K562 (cell line): ENCODE measurements at regions not wholly inside any gene's neighbourhood (a gene's known extent, or its start where the extent isn't known, plus 50 kb on each side); places are given as distances from the start of the nearest gene placed in this dataset.

Source experiments
- ATAC-seq: fragments of 200-7000 bp; cut with Tn5 transposase; 3 replicates; pipeline ENCODE4 v1.9.1; 2020; ENCODE audit warnings: moderate library complexity
- BruUV-seq: library from RNA; stranded (reverse); fragments of 400-500 nt; replicated peaks from 2 replicates; lab custom pipeline; 2021; lab: Mats Ljungman, UMichigan
- CTCF ChIA-PET: fragments of 300-600 bp; formaldehyde crosslinking; extraction: SDS; loops from one replicate; lab custom pipeline; 2021; ENCODE audit warnings: low intra/inter-chr PET ratio; lab: Yijun Ruan, JAX
- POLR2A ChIA-PET: fragments of 300-600, 350-650 bp; sonication (Branson Sonifier 250); formaldehyde crosslinking; extraction: SDS; loops from one replicate; lab custom pipeline; 2021; ENCODE audit warnings: antibody characterized with exemption, inconsistent platforms; lab: Yijun Ruan, JAX
- DNase-seq, 4 experiments: peaks; one replicate each; pipeline versions ENCODE4 v3.0.0 to v3.0.0-alpha.2; 2011 to 2018; ENCODE audit warnings: low spot score in 3 of 4, mixed read lengths in 3 of 4; ENCODE audit errors: extremely low read depth in 1 of 4
- FAIRE-seq: peaks from 2 replicates; lab custom pipeline; 2011; peaks lifted over from hg19 to GRCh38; lab: Jason Lieb, UNC
- H2AFZ ChIP-seq: 2 replicates; pipeline ENCODE4 v1.6.0; 2011; ENCODE audit warnings: low read depth, low read length, control low read depth, inconsistent platforms
- H3K27ac ChIP-seq: fragments of 200-600 bp; 3 replicates; pipeline ENCODE4 v1.8.0; 2011; ENCODE audit warnings: low read depth, mild to moderate bottlenecking, control low read depth, inconsistent platforms, low read length, moderate library complexity, mixed read lengths; ENCODE audit errors: extremely low read depth
- H3K27me3 ChIP-seq, 2 experiments: fragments of 300-600 bp in 1 of 2; 2 replicates in 1 of 2; 3 replicates in 1 of 2; pipeline versions ENCODE4 v1.6.0 to v1.8.0; 2011; ENCODE audit warnings: inconsistent platforms in 2 of 2, low read length in 2 of 2, mild to moderate bottlenecking in 1 of 2, mixed read lengths in 1 of 2, moderate library complexity in 1 of 2; ENCODE audit not compliant: control insufficient read depth in 2 of 2, insufficient read depth in 2 of 2
- H3K36me3 ChIP-seq: fragments of 300-600 bp; 3 replicates; pipeline ENCODE4 v1.8.0; 2011; ENCODE audit warnings: mild to moderate bottlenecking, low read length, inconsistent platforms; ENCODE audit not compliant: control insufficient read depth, insufficient read depth
- H3K4me1 ChIP-seq, 2 experiments: fragments of 200-600 bp in 1 of 2; replicated peaks in 1 of 2; 2 replicates in 1 of 2; 3 replicates in 1 of 2; pipeline versions ENCODE4 v1.5.1 to v1.8.0; 2011; ENCODE audit warnings: inconsistent platforms in 2 of 2, low read length in 2 of 2, mild to moderate bottlenecking in 1 of 2, mixed read lengths in 1 of 2, moderate library complexity in 1 of 2; ENCODE audit not compliant: control insufficient read depth in 2 of 2, insufficient read depth in 2 of 2
- H3K4me2 ChIP-seq: 2 replicates; pipeline ENCODE4 v1.6.1; 2011; ENCODE audit warnings: low read length, control low read depth, inconsistent platforms, mixed read lengths; ENCODE audit not compliant: insufficient read depth
- H3K4me3 ChIP-seq: fragments of 200-600 bp; sonication (generic), shearing (Covaris generic); 2 replicates; pipeline ENCODE4 v1.5.1; 2016; ENCODE audit warnings: control low read depth, inconsistent platforms
- H3K79me2 ChIP-seq: fragments of 200-600 bp; 3 replicates; pipeline ENCODE4 v1.8.0; 2011; ENCODE audit warnings: low read length, inconsistent platforms; ENCODE audit not compliant: control insufficient read depth, insufficient read depth
- H3K9ac ChIP-seq, 2 experiments: 2 replicates each; pipeline versions ENCODE4 v1.6.0 to v1.6.1; 2011; ENCODE audit warnings: low read depth in 2 of 2, low read length in 2 of 2, control low read depth in 1 of 2, inconsistent platforms in 1 of 2, mild to moderate bottlenecking in 1 of 2, mixed read lengths in 1 of 2; ENCODE audit not compliant: insufficient read depth in 1 of 2
- H3K9me1 ChIP-seq: one replicate; pipeline ENCODE4 v1.6.0; 2011; ENCODE audit warnings: inconsistent platforms, mild to moderate bottlenecking, low read length, moderate library complexity; ENCODE audit not compliant: control insufficient read depth, insufficient read depth
- H3K9me3 ChIP-seq: replicated peaks from 2 replicates; pipeline ENCODE4 v1.5.1; 2011; ENCODE audit warnings: low read depth, low read length, inconsistent platforms; ENCODE audit not compliant: control insufficient read depth, insufficient read depth
- H4K20me1 ChIP-seq: replicated peaks from 2 replicates; pipeline ENCODE4 v1.6.1; 2011; ENCODE audit warnings: low read length, inconsistent platforms, mixed read lengths; ENCODE audit not compliant: control insufficient read depth, insufficient read depth
- DMBX1 ChIP-seq: fragments of 250-450 bp; sonication (Bioruptor Pico); IDR thresholded peaks from 2 replicates; pipeline ENCODE4 v1.8.0; 2022; ENCODE audit warnings: inconsistent platforms, mild to moderate bottlenecking, moderate library complexity, borderline replicate concordance
- MYC ChIP-seq, 2 experiments: fragments of 250-450 bp in 1 of 2; sonication (Bioruptor Pico) in 1 of 2; IDR thresholded peaks; 2 replicates each; pipeline versions ENCODE4 v1.5.1 to v1.6.1; 2012 to 2021; ENCODE audit warnings: low read depth in 2 of 2, borderline replicate concordance in 1 of 2, improper control_type of control experiment in 1 of 2, low read length in 1 of 2, mild to moderate bottlenecking in 1 of 2, moderate library complexity in 1 of 2
- TAF1 ChIP-seq: IDR thresholded peaks from 2 replicates; pipeline ENCODE4 v1.6.1; 2011; ENCODE audit warnings: mild to moderate bottlenecking, low read length, moderate library complexity; ENCODE audit not compliant: insufficient read depth, control insufficient read depth, severe bottlenecking; ENCODE audit errors: extremely low read depth
- ZNF277 ChIP-seq: fragments of 250-450 bp; sonication (Bioruptor Pico); IDR thresholded peaks from 2 replicates; pipeline ENCODE4 v1.8.0; 2022; ENCODE audit warnings: inconsistent platforms, mild to moderate bottlenecking, moderate library complexity, borderline replicate concordance
- ZNF408 ChIP-seq: fragments of 250-450 bp; sonication (Bioruptor Pico); IDR thresholded peaks from 2 replicates; pipeline ENCODE4 v1.4.0; 2020; ENCODE audit warnings: low read depth, mild to moderate bottlenecking, moderate library complexity
- WGBS: fragments of 100-300 bp; shearing (Covaris generic); methylation state at CpG from one replicate; pipeline ENCODE4 v1.1.6; 2016; ENCODE audit warnings: low coverage, mixed read lengths; ENCODE audit not compliant: insufficient coverage; ENCODE audit errors: missing lambda C conversion rate; 5-methylcytosine and 5-hydroxymethylcytosine counted together
- in situ Hi-C: fragments of 300-500 bp; cut with MboI; formaldehyde crosslinking; loops from 4 replicates; pipeline ENCODE4 v1.15.0; 2018; ENCODE audit warnings: inconsistent platforms, mixed read lengths
- intact Hi-C: fragments of 100-400 bp; cut with micrococcal nuclease; formaldehyde crosslinking; loops from 2 replicates; pipeline ENCODE4 v1.14.2; 2022

DNA sequence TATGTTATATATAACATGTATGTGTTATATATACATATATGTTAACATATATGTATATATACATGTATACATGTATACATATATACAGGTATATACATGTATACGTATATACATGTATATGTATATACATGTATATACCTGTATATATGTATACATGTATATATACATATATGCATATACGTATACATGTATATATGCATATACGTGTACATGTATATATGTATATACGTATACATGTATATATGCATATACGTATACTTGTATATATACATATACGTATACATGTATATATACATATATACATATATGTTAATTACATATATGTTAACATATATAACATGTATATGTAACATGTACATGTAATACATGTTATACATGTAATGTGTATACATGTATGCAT lies 1077.3 kb upstream of the ADGRL3 start:
- TF ChIP-seq DMBX1 (no peak), MYC (IDR thresholded peaks at IDR 0.05; ENCODE audit: low read depth, low read length) (no peak), MYC (CRISPR knock-in tag; IDR thresholded peaks at IDR 0.05; ENCODE audit: borderline replicate concordance, low read depth) (no peak), ZNF277 (CRISPR knock-in tag) (peak; percentile 81; the same call in 1 of the 2 replicates), TAF1 (no peak), ZNF408 (0 out of 2 replicates have a peak, but pooled peaks have one; percentile 56)
- 75% methylated on average over 6 of the region's 6 CpGs for WGBS
- no TSS peak for BruUV-seq

More for the DNA sequence above, 1077.3 kb upstream of the ADGRL3 start:
- intact Hi-C loops (no loop called here), in situ Hi-C loops (no loop called here)
- DNase-seq (no peak), FAIRE-seq (no peak), ATAC-seq (no peak)
- CTCF ChIA-PET, result no interaction called here
- POLR2A ChIA-PET, result no interaction called here
- Histone ChIP-seq H3K27ac (no peak overlapping the region), H3K4me3 (no peak overlapping the region), H3K79me2 (no peaks in the 10 kb centered on the region), H3K9me3 (peaks cover 5% of the 10 kb centered on the region), H3K4me1 (no peaks in the 10 kb centered on the region), H3K9ac (no peak overlapping the region), H3K36me3 (no peaks in the 10 kb centered on the region), H3K27me3 (no peaks in the 10 kb centered on the region), H4K20me1 (no peaks in the 10 kb centered on the region), H3K9me1 (no peaks in the 10 kb centered on the region), H2AFZ (no peak overlapping the region), H3K4me2 (no peak overlapping the region)
